GM04504 (cell line): ENCODE measurements at regions not wholly inside any gene's neighbourhood (a gene's known extent, or its start where the extent isn't known, plus 50 kb on each side); places are given as distances from the start of the nearest gene placed in this dataset.
A peak's percentile ranks its signal among the peaks of the same experiment; 100 is the strongest.

Experiments
- DNase-seq: peaks from one replicate; pipeline ENCODE4 v3.0.0-alpha.2; 2012; ENCODE audit warnings: low read depth

DNA sequence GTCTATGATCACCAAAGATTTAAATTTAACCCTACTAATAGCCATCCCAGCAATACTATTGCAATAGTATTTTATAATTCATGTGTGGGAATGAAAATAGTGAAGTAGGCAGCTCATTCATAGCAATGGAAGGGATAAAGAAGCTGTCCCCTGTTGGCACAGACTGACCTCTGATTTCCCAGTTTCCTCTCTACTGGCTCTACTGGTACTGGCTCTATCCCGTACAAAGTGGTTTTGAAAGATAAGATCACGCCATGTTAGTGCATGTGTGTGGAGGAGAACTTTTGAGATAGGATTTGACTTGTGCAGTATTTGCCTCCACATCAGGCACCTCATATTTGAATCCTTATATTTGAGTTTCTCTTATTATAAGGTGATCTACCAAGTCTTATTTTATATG, 227.3 kb upstream of the ADGRL2 start:
- no peak for DNase-seq

DNA sequence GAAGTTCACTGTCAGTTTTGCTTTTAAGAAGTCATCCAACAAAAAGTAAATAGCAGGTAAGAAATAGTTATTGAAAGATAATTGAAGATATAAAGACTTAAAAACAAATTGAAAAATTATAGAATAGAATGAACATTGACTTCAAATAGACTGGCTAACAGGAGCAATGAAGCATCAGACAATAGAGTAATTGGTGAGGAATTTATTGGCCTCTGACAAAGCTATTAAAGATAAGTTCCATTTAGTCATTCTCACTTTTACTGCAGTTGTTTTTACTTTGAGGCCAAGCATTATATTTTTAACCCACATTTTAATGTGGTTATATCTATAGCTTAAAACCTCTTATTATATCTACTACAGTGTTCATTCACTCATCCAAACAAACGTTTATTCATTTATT, 228.8 kb upstream of the ADGRL2 start:
- DNase-seq, result no peak

DNA sequence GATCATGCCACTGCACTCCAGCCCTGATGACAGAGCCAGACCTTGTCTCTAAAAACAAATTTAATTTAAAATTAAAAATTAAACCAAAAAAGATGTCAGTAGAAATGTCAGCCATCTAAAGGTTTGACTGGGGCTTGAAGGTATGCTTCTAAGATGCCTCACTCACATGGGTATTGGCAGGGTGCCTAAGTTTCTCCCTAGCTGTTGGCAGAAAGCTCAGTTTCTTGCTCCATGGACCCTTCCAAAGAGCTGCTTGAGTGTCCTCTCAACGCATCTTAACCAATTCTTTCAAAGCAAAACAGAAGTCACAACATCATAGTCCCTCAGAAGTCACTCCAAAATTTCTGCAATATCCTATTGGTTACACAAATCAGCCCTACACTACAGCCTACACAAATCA, 231.0 kb upstream of the ADGRL2 start:
- DNase-seq, result no peak

DNA sequence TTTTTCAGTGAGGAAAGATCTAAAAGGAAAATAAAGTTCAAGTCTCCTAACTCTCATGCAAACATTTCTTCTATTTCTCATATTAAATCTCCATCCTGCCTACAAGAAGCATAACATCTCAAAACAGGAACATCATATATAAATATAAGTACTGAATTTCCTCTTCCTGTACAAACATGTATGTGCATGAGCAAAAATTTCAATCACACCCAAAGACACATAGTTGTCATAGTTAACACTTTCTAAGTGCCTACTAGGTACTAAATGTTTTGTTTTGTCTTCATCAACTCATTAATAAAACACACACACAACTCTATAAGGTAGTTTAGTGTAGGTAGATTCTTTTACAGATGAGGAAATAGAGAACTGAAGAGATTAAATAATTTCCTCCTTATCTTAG, 237.1 kb upstream of the ADGRL2 start:
- no peak for DNase-seq

DNA sequence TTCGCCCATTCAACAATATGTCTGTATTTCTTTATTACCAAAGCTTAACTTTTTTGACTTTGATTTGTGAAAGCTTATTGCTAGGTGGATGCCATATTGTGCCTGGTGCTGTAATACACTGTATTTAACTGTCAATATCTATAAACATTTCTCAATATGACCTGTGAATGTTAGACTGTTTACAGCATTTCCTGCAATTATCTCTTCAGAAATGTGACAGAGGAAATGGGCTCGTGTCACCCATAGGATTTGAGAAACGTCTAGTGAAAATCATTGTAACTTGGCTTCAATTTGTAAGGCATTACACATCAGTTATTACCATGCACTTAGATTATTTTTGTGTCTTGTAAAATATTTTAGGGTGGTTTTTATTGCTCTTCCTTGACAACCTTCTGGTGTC, 237.8 kb upstream of the ADGRL2 start:
- DNase-seq, result no peak

DNA sequence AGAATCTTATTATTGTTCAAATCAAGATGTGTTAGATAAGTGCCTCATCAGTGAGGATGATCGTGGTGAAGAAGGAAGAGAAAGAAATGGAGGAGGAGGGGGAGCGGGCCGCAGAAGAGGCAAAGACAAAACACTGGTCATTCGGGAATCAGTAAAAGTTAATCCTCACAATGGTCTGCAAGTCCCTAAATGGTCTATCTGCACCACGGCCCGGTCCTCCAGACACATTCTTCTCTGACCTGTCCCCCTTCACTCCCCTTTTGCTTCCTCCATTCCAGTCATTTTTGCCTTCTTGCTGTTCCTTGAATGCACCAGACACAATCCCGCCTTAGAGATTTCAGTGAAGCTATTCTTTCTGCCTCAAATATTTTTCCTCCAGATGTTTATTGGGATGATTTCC, 240.1 kb upstream of the ADGRL2 start:
- no peak for DNase-seq

DNA sequence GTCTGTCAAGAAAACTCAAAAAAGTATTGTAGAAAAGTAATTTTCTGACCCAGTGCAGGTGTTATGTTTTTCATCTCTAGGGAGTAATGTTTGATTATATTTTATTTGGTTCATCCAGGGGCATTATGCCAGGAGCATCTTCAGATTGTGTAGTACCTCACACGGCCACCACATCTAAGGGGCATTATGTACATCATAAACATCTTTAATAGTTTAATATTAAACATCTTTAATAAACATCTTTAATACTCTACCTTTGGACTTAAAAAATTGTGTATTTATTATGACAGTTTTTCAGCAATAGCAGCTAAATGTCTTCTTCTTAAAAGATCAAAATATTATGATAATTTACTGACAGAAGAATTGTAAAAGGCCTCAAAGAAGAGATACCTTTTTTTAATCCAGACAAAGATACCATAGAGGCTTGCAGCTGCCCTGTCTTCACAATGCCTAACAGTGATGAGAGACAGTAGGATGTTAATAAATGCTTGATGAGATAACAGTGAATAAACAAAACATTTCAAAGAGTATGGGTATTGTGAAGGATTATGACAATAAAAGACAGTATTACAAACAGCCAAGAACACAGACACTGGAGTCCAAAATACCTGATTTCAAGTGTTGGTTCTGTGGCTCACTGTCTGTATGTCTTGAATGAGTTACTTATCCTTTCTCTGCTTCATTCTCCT, 240.9 kb upstream of the ADGRL2 start:
- no peak for DNase-seq

DNA sequence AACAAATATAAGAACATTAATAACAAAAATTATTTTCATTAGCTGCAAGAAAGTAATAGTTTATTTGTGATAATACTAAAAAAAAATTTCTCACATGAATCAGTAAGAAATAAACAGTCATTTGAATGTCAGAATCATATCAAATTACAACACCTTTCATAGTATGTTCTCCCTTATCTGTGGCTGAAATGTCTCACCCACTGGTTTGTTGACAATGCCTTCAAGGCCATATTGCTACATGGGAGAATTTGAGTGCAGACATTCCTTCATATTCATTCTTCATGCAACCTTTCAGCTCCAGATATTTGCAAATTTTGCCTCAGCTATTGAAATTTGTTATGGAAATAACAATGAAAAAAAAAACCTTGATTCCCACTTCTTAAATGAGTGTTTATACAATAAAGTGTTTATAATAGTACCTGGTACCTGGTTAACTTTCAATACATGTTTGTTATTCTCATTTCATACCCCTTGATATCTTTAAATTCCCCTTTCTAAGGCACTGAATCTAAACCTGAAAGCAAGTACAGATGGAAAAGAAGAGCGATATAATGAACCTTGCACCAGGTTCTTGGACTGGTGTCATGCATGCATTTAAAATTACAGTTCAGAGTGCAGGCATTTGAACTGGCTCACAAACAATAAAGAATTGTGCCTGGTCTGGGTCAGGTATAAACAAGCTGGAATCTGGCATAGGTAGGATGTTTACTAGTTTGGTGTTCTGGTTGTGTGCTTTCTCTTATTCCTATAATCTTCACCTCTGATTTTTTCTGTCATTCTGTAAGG, 242.2 kb upstream of the ADGRL2 start:
- no peak for DNase-seq

DNA sequence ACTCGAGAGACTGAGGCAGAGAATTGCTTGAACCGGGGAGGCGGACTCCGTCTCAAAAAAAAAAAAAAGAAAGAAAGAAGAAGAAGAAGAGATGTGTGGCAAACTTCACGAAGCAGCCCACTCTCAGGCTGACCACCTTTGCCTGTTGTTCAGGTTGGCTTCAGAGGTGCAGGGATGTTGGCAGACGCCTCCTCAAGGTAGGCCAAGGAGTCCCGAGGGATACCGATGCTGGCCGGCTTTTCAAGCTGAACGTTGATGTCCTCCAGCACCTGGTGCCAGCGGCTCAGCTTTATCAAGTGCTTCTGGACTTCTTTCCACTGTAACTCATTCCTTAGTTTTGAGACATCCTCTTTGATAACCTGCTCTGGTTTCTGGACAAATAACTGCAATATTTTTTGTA, 243.8 kb upstream of the ADGRL2 start:
- no peak for DNase-seq

DNA sequence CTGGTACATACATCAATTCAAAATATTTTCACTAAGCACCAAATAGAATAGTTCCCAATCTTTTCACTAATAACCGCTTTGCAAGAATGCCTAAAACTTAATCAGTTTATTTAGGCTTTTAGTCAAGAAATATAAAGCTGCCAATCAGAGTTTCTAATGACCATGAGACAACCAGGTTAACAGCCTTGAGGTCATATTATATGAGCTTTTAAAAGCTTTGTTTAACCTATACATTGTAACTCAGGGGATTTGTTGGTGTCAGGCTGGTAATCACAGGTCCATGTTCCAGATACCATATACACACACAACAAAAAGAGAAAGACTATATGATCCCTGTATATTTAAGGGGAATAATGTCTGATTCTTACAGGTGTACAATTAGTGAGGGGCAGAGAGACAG, 246.2 kb upstream of the ADGRL2 start:
- DNase-seq, result no peak

DNA sequence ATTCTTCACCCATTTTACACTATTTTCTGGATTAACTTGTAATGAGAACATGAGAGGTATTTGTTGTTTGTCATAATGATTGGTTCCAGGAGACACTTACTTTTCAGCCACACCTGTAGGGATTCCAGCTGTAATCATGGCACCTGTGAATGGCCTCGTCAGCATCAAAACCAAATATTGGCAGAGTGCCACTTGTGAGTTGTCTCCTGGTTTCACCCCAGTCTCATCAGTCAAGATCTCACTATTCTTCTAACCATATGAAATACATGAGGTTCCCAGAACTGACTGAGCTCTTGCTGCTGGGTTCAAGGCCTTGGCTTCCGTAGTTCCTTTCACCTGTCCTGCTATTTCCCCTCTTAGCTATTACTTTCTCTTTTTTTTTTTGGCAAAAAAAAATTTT, 246.6 kb upstream of the ADGRL2 start:
- no peak for DNase-seq

DNA sequence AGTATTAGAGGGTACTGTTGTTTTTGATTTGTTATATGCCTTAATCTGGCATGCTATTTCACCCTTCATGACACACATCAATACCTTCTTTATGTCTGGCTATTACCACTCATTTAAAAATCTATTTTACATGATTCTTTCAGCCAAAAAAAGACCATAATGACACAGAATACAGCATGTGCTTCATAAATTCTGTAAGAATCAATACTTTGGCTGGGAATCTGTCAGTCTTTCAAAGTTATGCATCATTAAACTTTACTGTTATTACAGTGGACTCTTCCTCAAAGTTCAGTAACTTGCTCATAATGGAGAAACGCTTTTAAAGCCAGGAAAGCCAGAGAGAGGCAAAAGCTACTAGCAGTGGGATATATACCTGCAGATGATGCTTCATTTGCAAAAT, 247.2 kb upstream of the ADGRL2 start:
- no peak for DNase-seq

DNA sequence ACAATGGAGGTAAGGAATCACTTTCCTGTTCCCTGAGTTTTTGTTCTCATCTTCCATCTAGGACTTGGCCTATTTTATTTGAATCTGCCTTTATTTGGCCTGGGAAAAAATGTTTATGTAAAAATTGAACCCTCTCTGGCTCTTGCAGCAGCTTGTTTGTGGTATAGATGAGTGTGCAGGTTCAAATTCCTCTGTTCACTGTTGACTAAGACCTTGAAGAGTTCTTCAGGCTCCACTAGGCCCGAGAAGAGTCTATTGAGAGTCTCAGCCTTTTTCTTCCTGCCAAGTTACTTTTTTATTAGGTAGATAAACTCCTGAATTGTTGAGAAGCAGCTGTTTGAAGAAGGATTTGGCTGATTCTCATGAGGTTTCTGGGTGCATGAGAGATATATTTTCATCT, 248.8 kb upstream of the ADGRL2 start:
- no peak for DNase-seq

DNA sequence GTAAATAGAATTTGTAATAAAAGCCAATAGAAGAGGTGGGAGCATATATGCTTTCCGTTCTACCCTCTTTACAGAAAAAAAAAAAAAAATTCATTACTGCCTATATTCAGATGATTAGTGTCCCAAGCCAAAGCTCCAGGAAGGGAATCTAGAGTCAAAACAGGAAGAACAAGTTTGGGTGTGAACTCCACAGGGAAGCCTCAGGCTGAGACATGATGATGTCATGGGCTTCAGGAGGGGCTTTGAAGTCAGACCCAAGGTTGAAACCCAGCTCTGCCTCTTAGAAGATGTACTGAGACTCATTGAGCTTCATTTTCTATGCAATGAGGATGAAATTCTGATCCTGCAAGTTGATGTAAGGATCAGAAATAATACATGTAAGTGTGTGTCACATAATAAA, 250.0 kb upstream of the ADGRL2 start:
- no peak for DNase-seq

DNA sequence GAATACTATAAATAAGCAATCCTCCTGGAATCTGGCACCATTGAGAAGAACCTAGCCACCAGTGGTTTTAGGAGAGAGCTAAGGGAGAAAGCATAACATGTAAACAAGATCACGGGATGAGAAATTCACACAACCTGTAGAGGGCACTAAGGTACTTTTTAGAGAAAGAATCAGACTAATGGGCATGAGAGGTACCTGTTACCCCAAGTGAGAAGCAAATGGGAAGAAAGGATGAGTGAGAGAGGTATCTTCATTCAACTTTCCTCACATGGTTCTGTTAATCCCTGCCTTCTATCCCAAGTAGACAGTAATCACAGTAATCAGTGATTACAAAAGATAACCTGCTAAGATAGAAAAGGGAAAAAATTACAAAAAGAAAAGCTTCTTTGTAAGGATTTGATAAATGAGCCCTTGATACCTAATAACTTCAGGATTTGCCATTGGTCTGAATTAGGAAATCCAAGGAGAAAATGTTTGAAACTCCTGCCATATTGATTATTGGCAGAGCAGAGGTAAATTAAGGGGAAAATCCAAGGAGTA, 251.1 kb upstream of the ADGRL2 start:
- peak; percentile 12 for DNase-seq

DNA sequence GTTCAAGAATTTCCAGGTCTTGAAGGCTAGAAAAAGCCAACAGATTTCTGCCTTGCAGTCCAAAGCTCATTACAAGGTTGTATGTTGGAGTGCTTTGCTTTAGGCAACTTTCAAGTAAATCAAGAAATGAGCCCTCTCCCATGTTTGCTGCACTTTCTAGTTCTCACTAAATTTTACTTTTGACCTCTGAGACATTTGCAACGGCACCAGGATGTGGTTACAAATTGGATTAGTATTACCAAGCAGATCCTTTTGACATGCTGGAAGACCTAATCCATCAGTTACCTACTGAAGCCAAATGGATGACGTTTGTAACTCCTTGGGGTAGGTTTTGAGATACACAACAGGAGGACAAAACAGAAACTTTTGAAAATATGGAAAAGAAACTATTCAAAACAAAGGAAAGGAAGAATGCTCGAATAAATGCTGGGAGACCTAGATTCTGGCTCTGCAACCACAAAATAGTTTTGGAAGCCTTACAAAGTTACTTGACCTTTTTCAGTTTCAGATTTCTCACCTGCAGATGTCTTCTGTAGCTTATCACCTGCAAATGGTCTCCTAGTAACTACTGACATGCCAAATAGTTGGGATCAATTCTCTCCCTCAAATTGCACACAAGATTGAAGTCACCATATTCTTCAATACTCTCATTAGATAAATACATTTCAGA, 251.7 kb upstream of the ADGRL2 start:
- no peak for DNase-seq

DNA sequence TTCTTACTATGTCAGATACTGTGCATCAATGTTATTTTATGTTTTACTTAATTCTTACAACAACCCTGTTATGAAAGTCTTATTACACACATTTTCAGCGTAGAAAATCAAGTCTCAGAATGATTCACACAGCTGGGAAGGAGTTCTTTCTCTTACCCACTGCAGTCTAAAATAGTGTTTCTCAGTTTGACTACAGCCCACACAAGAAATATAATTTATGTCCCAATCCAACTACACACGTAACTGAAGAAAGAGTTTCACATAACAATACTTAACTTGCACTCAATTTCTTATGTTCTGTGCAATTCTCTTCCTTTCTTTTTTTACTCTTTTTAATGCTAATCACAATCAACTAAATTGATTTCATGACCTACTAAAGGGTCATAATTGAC, 252.8 kb upstream of the ADGRL2 start:
- DNase-seq, result no peak

DNA sequence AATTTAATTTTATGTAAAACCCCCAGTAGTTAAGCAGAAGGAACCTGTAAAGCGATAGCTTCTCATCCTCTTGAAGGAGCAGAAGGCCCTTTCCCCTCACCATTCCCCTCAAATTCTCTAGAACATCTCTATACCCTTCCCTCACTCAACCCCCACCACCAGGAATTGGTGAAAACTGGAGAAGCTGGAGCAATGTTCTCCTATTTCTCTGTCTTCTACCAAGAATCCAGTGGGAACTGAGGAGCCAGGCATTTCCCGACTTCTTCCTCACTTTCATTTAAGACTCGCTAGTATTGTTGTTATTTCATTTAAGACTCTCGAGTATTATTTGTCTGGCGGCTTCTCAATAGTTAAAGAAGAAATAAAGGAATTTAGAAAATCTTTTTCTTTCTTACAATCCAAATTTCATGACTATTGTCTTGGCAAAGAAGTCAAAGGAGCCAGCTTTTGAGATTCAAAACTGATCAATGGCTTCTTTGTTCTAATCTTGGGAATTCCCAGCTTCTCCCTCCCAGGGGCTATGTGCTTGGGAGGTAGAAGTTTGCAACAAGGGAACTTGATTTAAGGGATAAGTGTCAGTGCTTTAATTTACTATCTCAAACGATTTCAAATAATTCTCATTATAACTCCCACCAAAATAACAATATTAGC, 253.3 kb upstream of the ADGRL2 start:
- no peak for DNase-seq

DNA sequence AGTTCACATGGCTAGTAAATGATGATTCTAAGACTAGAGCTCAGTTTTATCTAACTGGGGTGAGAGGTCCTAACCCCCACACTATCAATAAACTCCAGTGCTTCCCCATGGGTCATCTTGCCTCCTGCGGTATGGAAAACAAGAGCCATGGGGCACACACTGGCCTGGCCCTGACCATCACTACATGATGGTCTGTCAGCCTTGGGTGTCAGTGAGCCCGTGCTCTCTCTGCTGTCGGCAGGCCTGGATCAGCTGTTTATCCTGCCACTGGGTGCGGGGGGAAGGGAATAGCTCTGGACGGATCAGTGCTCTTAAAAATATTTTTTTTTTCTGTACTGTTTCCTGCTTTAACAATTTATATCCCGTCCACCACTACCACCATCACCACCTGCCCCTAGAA, 255.0 kb upstream of the ADGRL2 start:
- no peak for DNase-seq

DNA sequence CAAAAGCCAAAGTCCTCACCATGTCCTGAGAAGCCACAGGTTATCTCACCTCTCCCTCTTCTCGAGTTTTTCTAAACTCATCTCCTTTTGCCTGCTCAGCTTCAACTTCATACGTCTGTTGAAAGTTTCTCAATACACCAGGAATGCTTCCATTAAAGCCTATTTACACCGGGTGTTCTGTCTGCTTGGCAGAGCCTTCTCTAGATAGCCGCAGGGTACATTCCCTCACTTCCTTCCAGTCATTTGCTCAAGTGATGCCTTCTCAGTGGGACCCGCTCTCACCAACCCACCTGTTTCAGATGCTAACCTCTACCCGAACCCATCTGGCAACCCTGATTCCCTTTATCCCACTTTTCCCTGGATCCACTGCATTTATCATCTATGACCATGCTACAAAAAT, 257.0 kb upstream of the ADGRL2 start:
- no peak for DNase-seq

DNA sequence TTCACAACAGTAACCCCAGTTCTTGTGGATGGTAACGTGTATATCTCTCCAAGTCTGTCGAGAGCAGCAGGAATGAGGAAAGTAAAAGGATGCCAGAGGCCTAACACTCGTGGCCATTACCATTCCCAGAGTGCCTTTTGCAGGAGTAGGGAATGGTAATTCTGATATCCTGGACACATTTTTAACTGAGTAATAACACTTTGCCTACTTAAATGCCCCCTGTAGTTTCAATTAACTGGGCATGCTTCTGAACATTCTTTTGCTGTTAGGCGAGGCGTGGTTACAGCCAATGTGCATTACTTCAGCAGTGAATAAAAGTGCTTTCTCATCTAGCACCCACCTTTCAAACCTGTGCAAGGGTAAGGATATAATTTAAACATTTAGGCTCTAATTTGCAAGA, 258.5 kb upstream of the ADGRL2 start:
- no peak for DNase-seq

DNA sequence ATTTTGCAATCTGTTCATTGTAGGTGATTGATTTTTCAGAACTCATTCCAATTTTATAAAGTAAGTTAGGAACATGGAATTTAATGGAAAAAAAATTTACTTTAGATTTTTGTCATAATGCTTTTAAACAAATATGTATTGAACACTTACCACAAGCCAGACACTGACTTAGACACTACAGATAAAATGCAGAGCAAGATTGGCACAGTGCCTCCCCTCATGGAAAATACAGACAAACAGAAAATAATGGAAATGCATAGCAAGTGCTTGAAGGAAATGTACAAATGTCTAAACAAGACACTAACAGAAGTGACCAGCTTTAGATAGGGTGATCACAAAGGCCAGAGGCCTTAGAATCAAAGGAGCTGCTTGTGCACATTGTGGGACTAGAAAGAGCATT, 260.5 kb upstream of the ADGRL2 start:
- no peak for DNase-seq

DNA sequence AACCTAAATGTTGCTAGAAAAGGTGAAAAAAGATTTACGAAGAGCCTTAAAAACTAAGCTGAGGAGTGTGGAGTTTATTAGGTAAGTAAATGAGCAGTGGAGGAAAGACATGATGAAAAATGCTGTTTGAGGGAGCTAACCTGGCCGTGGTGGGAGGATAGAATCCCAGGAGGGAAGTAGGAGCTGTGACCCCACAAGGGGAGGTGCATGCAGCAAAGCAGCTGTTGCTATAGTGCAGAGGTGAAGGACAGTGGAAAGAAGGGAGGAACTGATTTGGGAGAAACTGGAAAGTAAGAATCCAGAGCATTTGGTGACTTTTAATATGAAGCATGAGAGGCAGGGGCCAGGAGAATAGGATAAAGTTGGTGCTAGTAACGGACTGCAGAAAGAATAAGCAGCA, 271.7 kb upstream of the ADGRL2 start:
- no peak for DNase-seq
